HG02798 (cell line): ENCODE measurements at regions not wholly inside any gene's neighbourhood (a gene's known extent, or its start where the extent isn't known, plus 50 kb on each side); places are given as distances from the start of the nearest gene placed in this dataset.

ENCODE experiments used
- ATAC-seq: cut with Tn5 transposase; IDR thresholded peaks from one replicate; pipeline ENCODE4 v1.9.1; 2021; ENCODE audit warnings: mild to moderate bottlenecking; ENCODE audit not compliant: unreplicated experiment, poor library complexity

- ATAC-seq: no peak
Observed at GRCh38 chr16:50858877-50859627, 117.2 kb downstream of the CYLD start.

GRCh38 chr16:50858376-50858775, 116.5 kb downstream of the CYLD start:
- no peak for ATAC-seq

- no peak for ATAC-seq
Observed at GRCh38 chr16:50857881-50858280, 116.0 kb downstream of the CYLD start.

- ATAC-seq: no peak
Observed at GRCh38 chr16:50856991-50857390, 115.1 kb downstream of the CYLD start.

- ATAC-seq: no peak
Observed at GRCh38 chr16:50853329-50853728, 111.4 kb downstream of the CYLD start.
